ENCODE measurements at regions not wholly inside any gene's neighbourhood (a gene's known extent, or its start where the extent isn't known, plus 50 kb on each side); places are given as distances from the start of the nearest gene placed in this dataset.

- TF ChIP-seq CTCF (IDR thresholded peaks at IDR 0.05) (no peak), POLR2A (IDR thresholded peaks at IDR 0.05) (no peak)
Observed at GRCh38 chr7:94060752-94061151, 56.6 kb upstream of the BET1 start.
